ENCODE measurements at regions not wholly inside any gene's neighbourhood (a gene's known extent, or its start where the extent isn't known, plus 50 kb on each side); places are given as distances from the start of the nearest gene placed in this dataset.
"Not testable (repeated sequence)": the region's sequence is repeated elsewhere in the genome, so short reads cannot be mapped to it uniquely, and the experiment has no call there.

GRCh38 chr13:67464154-67464553 is 234.0 kb upstream of the PCDH9 start:
- H3K9me3 ChIP-seq = no peaks in the 10 kb centered on the region
- H3K4me3 ChIP-seq = no peak overlapping the region
- in situ Hi-C loops (cut with MboI; ENCODE audit: low pct_ligation_motif_present in 1 of 4, low pct_unique_long_range_greater_than_20kb in 1 of 4, low sequenced_read_pairs in 3 of 4) (no loop called here), intact Hi-C loops (cut with DNase I; ENCODE audit: low total_unique reads) (no loop called here)
- TF ChIP-seq CTCF (IDR thresholded peaks at IDR 0.05) (no peak), POLR2AphosphoS5 (IDR thresholded peaks at IDR 0.05) (no peak), EP300 (IDR thresholded peaks at IDR 0.05; ENCODE audit: low read depth) (no peak), POLR2A (IDR thresholded peaks at IDR 0.05) (no peak)
- no peak overlapping the region for H3K27ac ChIP-seq
- DNase-seq = no peak
- H3K4me1 ChIP-seq = no peaks in the 10 kb centered on the region
- H3K27me3 ChIP-seq = no peaks in the 10 kb centered on the region
- WGBS, 2 donors (ENCODE audit: low coverage in 1 of 2) = 32 to 46% methylated on average over 3 to 4 of the region's 4 CpGs
- no peaks in the 10 kb centered on the region for H3K36me3 ChIP-seq

GRCh38 chr13:67462098-67462497 is 232.0 kb upstream of the PCDH9 start:
- Histone ChIP-seq H3K4me3 (no peak overlapping the region), H3K36me3 (no peaks in the 10 kb centered on the region), H3K4me1 (no peaks in the 10 kb centered on the region), H3K27me3 (no peaks in the 10 kb centered on the region), H3K27ac (no peak overlapping the region), H3K9me3 (no peaks in the 10 kb centered on the region)
- WGBS, 2 donors (ENCODE audit: low coverage in 1 of 2) = 86 to 88% methylated on average over 1 of the region's 1 CpG
- intact Hi-C loops (cut with DNase I; ENCODE audit: low total_unique reads) (no loop called here), in situ Hi-C loops (cut with MboI; ENCODE audit: low pct_ligation_motif_present in 1 of 4, low pct_unique_long_range_greater_than_20kb in 1 of 4, low sequenced_read_pairs in 3 of 4) (no loop called here)
- no peak for DNase-seq
- TF ChIP-seq EP300 (IDR thresholded peaks at IDR 0.05; ENCODE audit: low read depth) = no peak
- no peak for TF ChIP-seq POLR2A (IDR thresholded peaks at IDR 0.05)
- no peak for TF ChIP-seq CTCF (IDR thresholded peaks at IDR 0.05)
- TF ChIP-seq POLR2AphosphoS5 (IDR thresholded peaks at IDR 0.05) = no peak

- intact Hi-C loops (cut with DNase I; ENCODE audit: low total_unique reads); H3K9me3 ChIP-seq; H3K4me1 ChIP-seq; DNase-seq; in situ Hi-C loops (cut with MboI; ENCODE audit: low pct_ligation_motif_present in 1 of 4, low pct_unique_long_range_greater_than_20kb in 1 of 4, low sequenced_read_pairs in 3 of 4); H3K27ac ChIP-seq; H3K4me3 ChIP-seq; H3K27me3 ChIP-seq; H3K36me3 ChIP-seq: not testable (repeated sequence)
- 64 to 76% methylated on average over 5 to 8 of the region's 8 CpGs for WGBS, 2 donors (ENCODE audit: low coverage in 1 of 2)
Measured at GRCh38 chr13:67452526-67452925, 222.4 kb upstream of the PCDH9 start.

- intact Hi-C loops (cut with DNase I; ENCODE audit: low total_unique reads) = no loop called here
- H3K27ac ChIP-seq = no peak overlapping the region
- DNase-seq = no peak
- no peaks in the 10 kb centered on the region for H3K36me3 ChIP-seq
- TF ChIP-seq POLR2A (IDR thresholded peaks at IDR 0.05) (no peak), POLR2AphosphoS5 (IDR thresholded peaks at IDR 0.05) (no peak), CTCF (IDR thresholded peaks at IDR 0.05) (no peak), EP300 (IDR thresholded peaks at IDR 0.05; ENCODE audit: low read depth) (no peak)
- H3K4me3 ChIP-seq = no peak overlapping the region
- in situ Hi-C loops (cut with MboI; ENCODE audit: low pct_ligation_motif_present in 1 of 4, low pct_unique_long_range_greater_than_20kb in 1 of 4, low sequenced_read_pairs in 3 of 4) = no loop called here
- no peaks in the 10 kb centered on the region for H3K4me1 ChIP-seq
- WGBS, 2 donors (ENCODE audit: low coverage in 1 of 2) = 61 to 82% methylated on average over 5 of the region's 5 CpGs
- H3K9me3 ChIP-seq = no peaks in the 10 kb centered on the region
- no peaks in the 10 kb centered on the region for H3K27me3 ChIP-seq
Measured at GRCh38 chr13:67445436-67445835, 215.3 kb upstream of the PCDH9 start.

- Histone ChIP-seq H3K9me3 (no peaks in the 10 kb centered on the region), H3K36me3 (no peaks in the 10 kb centered on the region), H3K4me1 (no peaks in the 10 kb centered on the region), H3K4me3 (no peak overlapping the region), H3K27ac (no peak overlapping the region), H3K27me3 (no peaks in the 10 kb centered on the region)
- DNase-seq = no peak
- TF ChIP-seq POLR2A (IDR thresholded peaks at IDR 0.05) (no peak), EP300 (IDR thresholded peaks at IDR 0.05; ENCODE audit: low read depth) (no peak), CTCF (IDR thresholded peaks at IDR 0.05) (no peak), POLR2AphosphoS5 (IDR thresholded peaks at IDR 0.05) (no peak)
- in situ Hi-C loops (cut with MboI; ENCODE audit: low pct_ligation_motif_present in 1 of 4, low pct_unique_long_range_greater_than_20kb in 1 of 4, low sequenced_read_pairs in 3 of 4) (no loop called here), intact Hi-C loops (cut with DNase I; ENCODE audit: low total_unique reads) (no loop called here)
- WGBS, 2 donors (ENCODE audit: low coverage in 1 of 2) = 38 to 55% methylated on average over 2 of the region's 2 CpGs
Measured at GRCh38 chr13:67443923-67444322, 213.8 kb upstream of the PCDH9 start.

All from transverse colon (tissue), 4 donors.